Fibroblast of skin of left biceps (primary cell): ENCODE measurements at regions not wholly inside any gene's neighbourhood (a gene's known extent, or its start where the extent isn't known, plus 50 kb on each side); places are given as distances from the start of the nearest gene placed in this dataset.
"Not testable (repeated sequence)": the region's sequence is repeated elsewhere in the genome, so short reads cannot be mapped to it uniquely, and the experiment has no call there.

ENCODE experiments used
- DNase-seq, 2 experiments: peaks; one replicate each; pipeline ENCODE4 v3.0.0-alpha.2; 2013; ENCODE audit warnings: low read depth in 2 of 2

- peak; percentile 19 to 26 for DNase-seq
Observed at GRCh38 chr4:111031001-111031579, 408.2 kb upstream of the PITX2 start.

DNA sequence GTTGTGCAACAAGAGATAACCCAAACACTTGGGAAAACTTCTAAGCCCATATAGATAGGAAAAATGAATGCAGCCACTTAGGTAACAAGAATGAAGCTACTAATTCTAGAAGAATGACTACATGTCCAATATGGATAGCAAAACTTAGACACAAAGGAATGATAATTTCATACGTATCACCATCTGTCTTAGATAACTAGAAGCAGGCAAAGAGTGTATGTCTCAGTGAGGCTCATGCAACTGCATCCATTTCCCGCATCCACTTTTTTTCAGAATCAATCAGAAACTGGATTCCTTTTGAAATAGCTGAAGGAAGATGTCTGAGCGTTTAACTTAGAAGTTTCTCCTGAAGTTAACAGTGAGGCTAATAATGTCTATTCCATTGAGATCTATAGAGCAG, 408.7 kb upstream of the PITX2 start:
- DNase-seq: peak; percentile 28 to 40

DNA sequence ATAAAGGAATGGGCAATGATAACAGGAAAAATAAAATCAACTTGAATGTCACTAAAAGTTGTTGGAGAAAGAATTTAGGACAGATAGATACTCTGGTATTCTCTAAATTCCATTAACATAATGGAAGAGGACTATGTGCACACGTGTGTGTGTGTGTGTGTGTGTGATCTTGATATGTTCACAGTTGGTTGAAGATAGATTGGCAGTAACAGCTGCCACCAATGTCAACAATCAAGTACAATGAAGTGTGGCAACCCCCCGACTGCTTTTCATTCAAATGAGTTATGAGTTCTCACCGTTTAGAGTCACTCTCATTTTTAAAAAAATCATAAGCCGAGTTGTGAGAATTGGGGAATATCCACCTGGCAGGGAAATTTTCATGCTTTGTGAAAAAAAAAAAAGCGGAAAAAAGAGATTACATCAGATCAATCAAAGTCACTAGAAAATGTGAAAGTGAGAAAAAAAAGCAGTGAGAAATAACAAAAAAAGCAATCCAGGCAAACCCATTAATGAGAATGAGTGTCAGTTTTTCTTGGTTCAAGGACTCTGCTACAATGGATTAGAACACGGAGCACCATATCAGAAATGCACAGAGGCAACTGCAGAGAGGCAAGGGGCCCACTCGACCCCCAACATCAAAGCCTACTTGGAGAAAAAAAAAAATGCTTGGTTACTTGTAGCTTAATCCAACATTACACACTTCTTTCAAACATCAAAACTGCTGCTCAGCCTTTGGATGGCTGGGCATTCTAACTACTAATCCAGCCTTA, 414.9 kb upstream of the PITX2 start:
- no peak for DNase-seq

DNA sequence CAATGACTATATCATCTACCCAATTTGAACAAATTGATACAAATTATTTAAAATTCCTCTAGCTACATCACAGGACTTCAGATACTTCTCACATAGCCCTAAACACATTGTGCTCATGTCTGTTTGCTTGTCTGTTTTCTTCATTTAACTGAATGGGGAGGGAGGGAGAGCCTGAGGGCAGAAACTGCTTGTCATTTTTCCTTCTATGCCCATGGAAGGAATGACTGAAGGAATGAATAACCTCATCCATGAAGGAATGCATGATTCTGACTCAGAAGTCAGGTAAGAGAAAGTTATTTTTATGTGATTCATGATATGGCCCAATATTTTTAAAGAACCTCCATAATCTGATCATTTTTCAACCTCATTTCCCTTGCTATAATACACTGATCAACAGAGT, 418.0 kb upstream of the PITX2 start:
- no peak for DNase-seq

DNA sequence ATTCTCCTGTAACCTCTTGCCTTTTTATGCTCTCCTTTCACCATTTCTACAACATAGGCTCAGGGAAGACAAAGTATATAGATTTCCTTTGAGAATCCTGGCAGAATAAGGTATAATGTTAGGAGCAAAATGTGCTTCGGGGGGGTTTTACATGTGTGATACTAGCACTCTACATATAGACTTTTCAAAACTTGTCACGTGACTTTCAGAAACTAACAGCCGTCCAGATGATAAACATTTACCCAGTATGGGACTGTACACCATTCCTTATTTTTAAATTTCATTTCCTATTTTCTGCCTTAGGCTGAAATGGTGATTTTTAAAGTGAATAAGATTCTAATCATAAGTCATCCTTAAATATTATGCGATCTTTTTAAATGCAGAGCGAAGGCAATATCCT, 420.4 kb upstream of the PITX2 start:
- no peak for DNase-seq

- no peak for DNase-seq
Observed at GRCh38 chr4:111045992-111046391, 423.1 kb upstream of the PITX2 start.

DNA sequence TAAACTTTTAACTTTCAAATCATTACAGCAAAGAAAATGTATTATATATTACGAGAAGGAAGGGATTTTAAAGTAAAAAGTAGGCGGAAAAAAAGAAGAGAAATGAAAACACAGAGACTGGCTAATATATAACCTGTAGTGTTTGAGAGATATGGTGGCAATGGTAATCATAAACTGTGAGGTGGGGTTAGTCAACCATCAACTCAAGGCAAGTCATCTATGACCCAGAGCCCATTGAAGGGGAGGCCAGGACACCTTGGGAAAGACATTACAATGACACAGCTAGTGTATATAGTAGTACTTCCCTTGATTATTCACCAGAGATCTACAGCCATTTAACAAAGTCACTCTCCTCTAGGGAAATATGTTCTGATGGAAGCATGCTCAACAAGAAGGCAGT, 423.9 kb upstream of the PITX2 start:
- no peak for DNase-seq

DNA sequence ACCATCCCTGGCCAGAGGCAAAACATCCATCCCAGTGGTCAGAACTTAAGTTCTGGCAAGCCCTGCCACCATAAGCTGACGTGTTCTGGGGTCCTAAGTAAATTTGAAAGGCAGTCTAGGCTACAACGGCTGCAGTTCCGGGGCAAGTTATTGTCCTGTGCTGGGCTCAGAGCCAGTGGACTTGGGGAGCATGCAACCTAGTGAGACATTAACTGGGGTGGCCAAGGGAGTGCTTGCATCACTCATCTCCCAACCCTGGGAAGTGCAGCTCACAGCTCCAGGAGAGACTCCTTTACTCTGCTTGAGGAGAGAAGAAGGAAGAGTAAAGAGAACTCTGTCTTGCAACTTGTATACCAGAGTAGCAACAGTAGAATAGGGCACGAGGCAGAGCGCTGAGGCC, 425.4 kb upstream of the PITX2 start:
- DNase-seq: no peak

- peak; percentile 21 to 24 for DNase-seq
Observed at GRCh38 chr4:111064342-111064993, 441.6 kb upstream of the PITX2 start.

- no peak for DNase-seq
Observed at GRCh38 chr4:111066001-111066400, 443.1 kb upstream of the PITX2 start.

DNA sequence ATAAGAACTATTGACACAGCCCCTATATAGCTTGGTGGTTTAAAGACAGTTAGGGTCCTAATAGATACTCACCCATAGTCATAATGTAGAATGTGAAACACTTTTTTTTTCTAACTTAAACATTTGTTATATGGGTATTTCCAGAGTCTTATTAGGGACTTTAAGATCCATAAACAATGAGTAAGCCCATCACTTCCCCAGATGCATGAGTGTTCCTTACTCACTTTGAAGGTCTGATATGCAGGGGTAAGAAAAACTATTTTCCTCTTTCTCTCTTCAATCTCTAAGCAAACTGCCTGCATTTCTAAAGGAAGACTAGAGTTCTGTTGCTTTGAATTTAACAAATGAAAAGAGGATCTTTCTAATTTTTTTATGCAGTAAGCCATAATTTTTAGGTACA, 443.6 kb upstream of the PITX2 start:
- no peak for DNase-seq

DNA sequence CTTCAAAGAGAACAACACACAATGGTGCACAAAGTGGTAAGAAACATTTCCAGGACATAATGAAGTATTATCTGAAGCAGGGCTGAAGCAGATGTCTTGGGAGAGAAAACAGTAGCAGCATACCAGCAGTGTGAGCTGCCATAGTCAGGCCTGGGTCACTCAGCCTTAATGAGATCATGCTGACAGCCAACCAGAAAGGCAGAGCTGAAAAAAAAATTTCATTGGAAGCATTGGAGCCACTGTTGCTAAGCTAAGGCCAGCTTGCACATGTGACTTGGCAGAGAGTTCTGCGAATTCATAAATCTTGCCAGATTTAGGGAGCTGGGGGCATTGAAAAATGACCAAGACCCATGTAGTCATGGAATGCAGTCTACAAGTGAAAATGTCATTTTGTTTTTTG, 444.0 kb upstream of the PITX2 start:
- DNase-seq: no peak

- DNase-seq: no peak
Observed at GRCh38 chr4:111068883-111069282, 446.0 kb upstream of the PITX2 start.

DNA sequence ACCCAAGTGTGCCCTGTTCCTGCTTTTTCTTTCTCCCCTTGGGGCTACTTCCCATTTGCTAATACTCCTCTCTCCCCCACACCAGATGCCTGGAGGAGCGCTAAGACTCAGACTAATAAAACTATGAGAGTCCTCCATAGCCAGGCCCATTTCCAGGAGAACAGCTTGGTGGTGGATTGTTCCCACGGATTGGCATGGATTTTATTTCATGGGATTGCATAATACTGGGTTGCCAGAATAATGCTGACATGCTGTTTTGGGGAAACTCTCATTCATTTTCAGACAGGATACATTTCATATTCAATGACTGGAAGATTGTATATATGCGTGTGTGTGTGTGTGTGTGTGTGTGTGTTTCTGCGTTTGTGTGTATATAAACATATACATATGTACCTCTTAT, 447.5 kb upstream of the PITX2 start:
- no peak for DNase-seq

DNA sequence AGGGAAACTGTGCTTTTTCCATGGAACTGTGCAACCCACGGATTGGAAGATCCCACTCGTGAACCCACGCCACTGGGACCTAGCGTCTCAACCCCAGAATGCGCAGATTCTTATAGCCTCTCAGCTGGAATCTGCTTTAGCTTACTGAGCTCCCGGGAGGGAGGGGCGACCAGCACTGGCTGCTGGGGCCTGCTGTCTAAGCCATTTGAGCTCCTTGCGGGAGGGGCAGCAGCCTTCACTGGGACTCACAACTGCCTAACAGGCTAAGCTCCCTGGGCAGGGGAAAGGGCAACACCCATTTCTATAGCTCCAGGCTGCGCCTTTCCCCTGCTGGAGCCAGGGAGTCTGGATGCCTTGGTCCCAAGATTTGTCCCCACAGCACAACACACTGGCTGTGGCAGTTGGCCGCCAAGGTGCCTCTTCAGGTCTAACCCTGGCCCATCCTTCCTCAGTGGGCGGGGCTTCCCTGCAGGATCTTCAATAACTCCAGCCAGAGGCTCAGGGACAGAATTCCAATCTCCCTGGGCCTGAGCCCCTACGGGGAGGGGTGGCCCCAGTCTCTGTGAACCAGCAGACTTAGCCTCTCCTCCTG, 451.7 kb upstream of the PITX2 start:
- no peak for DNase-seq

DNA sequence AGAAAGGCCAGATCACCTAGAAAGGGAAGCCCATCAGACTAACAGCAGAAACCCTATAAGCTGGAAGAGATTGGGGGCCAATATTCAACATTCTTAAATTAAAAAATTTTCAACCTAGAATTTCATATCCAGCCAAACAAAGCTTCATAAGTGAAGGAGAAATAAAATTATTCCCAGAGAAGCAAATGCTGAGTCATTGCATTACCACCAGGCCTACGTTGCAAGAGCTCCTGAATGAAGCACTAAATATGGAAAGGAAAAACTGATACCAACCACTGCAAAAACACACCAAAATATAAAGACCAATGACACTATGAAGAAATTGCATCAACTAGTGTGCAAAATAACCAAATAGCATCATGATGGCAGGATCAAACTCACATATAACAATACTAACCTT, 453.4 kb upstream of the PITX2 start:
- DNase-seq: not testable (repeated sequence)

DNA sequence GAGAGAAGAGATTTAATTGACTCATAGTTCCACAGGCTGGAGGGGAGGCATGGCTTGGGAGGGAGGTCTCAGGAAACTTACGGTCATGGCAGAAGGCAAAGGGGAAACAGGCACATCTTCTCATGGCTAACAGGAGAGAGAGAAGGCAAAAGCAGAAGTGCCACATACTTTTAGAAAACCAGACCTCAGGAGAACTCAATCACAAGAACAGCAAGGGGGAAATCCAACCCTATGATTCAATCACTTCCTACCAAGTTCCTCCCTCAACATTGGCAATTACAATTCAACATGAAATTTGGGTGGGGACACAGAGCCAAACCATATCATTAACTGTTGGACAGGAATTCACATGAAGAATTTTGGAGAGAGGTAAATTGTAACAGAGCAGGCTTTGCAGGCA, 485.3 kb upstream of the PITX2 start:
- no peak for DNase-seq

GRCh38 chr4:111113591-111113990, 490.7 kb upstream of the PITX2 start:
- no peak for DNase-seq

DNA sequence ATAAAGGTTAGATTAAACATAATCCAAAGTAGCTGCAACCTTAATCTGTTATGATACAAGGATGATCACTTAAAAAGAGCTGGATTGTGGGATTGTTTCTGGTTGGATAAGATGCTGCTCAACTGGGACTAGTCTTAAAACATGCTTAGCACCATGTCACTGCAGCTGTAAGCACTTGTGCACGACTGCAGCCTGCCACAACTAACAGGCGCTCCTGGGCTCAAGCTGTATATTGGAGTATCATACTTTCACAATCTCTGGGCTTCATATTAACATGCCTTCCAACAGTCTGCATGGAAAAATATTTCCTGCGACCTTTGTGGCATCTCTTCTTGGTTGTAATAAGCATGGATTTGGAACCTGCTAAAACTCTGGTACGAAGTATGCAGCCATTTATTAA, 493.0 kb upstream of the PITX2 start:
- no peak for DNase-seq

- no peak for DNase-seq
Observed at GRCh38 chr4:111120191-111120590, 497.3 kb upstream of the PITX2 start.

- DNase-seq: no peak
Observed at GRCh38 chr4:111126340-111126739, 503.5 kb upstream of the PITX2 start.

- DNase-seq: no peak
Observed at GRCh38 chr4:111127841-111128240, 505.0 kb upstream of the PITX2 start.

- no peak for DNase-seq
Observed at GRCh38 chr4:111128327-111128726, 505.4 kb upstream of the PITX2 start.
